COR-L47 (cell line): ENCODE measurements at regions not wholly inside any gene's neighbourhood (a gene's known extent, or its start where the extent isn't known, plus 50 kb on each side); places are given as distances from the start of the nearest gene placed in this dataset.
"Not testable (repeated sequence)": the region's sequence is repeated elsewhere in the genome, so short reads cannot be mapped to it uniquely, and the experiment has no call there.

ENCODE experiments used
- DNase-seq: peaks from one replicate; lab custom pipeline; 2025; lab: John Stamatoyannopoulos, UW

DNA sequence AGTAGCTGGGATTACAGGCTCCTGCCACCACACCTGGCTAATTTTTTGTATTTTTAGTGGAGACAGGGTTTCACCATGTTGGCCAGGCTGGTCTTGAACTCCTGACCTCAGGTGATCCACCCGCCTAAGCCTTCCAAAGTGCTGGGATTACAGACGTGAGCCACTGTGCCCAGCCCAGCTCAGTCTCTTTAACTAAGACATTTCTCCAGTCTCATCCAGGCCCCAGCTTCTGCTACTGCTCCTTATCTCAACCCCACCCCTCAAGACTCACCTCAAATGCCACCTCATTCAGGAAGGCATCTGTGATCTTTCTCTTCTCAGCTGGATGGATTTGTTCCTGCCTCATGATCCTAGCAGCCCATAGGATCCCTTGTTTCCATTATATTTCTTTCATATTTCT, 85.9 kb upstream of the GRAMD1B start:
- DNase-seq: not testable (repeated sequence)

DNA sequence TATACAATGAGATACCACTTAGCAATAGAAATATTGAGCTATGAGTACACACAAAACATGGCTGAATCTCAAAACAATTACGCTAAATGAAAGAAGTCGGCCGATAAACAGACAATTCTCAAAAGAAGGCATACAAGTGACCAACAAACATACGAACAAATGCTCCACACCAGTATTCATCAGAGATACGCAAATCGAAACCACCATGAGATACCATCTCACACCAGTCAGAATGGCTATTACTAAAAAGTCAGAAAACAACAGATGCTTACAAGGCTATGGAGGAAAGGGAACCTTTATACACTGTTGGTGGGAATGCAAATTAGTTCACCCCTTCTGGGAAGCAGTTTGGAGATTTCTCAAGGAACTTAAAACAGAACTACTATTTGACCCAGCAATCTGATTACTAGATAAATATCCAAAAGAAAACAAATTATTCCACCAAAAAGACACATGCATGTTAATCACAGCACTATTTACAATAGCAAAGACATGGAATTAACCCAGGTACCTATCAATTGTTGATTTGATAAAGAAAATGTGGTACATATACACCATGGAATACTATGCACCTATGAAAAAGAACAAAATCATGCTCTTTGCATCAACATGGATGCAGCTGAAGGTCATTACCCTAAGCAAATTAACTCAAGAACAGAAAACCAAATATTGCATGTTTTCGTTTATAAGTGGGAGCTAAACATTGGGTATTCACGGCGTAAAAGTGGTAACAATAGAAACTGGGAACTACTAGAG, 90.9 kb upstream of the GRAMD1B start:
- DNase-seq: no peak

- no peak for DNase-seq
Measured at GRCh38 chr11:123338266-123338800, 91.7 kb upstream of the GRAMD1B start.

GRCh38 chr11:123334925-123335324, 95.1 kb upstream of the GRAMD1B start:
- DNase-seq: no peak

DNA sequence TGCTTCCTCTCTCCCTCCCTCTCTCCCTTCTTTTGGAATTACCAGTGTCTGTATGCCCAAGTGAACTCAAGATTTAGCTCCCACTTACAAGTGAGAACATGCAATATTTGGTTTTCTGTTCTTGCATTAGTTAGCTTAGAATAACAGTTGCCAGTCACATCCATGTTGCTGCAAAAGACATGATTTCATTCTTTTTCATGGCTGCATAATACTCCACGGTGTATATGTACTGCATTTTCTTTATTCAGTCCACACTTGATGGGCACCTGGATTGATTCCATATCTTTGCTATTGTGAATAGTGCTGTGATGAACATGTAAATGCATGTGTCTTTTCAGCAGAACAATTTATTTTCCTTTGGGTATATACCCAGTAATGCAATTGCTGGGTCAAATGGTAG, 97.5 kb upstream of the GRAMD1B start:
- DNase-seq: not testable (repeated sequence)

DNA sequence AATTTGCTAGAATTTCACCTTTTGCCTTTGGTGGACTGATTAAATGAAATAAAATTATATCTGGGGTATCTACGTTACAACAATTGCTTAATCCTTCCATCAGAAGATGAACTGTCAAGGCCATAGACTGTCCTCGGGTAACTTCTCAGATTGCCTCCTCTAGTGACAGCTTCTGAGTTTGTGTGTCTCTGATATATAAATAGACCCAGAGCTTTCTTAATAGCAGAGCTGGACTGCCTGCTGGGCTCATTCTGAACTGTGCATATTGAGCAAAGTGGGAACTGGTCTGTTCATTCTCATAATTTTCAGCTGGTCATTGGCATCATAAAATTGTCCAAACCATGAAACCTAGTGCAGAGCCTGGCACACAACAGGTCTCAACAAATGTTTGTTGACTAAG, 99.1 kb upstream of the GRAMD1B start:
- no peak for DNase-seq

GRCh38 chr11:123330471-123330870, 99.6 kb upstream of the GRAMD1B start:
- no peak for DNase-seq

DNA sequence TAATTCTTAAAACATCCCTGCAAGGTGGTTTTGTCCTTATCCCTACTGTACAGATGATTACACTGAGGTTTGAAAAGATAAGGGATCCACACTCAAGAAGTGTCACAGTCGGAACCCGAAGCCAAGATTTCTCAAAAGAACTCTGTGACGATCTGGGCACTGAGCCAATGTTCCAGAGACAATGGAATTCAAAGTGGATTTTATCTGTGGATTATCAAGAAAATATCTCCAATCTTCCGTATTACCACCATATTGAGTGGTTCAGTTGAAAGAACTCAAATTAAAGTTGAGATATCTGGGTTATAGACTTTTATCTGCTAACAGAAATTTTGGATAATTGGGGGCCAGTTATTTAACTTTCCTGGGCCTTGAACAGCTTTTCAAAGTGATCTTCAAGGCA, 100.0 kb upstream of the GRAMD1B start:
- DNase-seq: no peak

DNA sequence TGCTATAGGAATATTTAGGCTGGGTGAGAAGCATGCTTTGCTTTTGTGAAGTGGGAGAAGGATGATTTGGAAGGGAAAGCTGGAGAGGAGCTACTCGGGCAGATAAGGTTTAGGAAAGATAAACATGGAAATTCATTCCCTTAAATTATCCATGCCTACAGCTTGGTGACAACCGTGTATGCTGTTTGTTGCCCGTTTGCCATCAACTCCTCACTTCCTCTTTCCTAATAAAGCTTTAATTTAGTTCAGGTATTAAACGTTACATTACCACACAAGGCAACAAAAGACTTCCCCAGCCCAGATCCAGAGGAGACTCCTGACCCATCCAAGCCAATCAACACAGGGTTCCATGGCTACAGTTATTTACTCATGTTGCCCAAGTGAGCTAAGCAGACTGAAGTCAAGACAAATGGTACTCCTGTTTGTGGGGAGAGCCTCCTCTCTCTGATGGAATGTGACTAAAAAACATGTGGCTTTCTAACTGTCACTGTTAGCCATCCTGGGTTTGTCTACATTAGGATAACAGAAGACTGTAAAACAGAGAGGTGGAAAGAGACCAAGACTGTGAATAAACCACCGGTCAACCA, 101.7 kb upstream of the GRAMD1B start:
- no peak for DNase-seq

DNA sequence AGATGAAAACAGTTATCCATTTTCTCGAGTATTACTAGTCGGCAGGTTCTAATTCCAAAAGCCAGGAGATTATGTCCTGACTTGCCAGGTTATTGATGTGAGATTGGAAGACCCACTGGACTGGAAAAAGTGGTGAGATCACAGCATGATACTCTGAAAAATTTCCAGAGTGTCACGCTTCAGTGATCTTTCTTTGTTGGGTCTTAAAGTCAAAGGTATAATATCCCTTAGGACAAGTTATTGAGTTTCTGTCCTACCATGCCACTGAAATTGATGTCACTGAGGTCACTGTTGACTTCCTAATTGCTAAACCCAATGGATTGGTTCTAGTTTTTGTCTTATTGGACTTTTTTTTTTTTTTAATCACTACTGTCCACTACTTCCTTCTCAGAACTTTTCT, 104.5 kb upstream of the GRAMD1B start:
- no peak for DNase-seq

DNA sequence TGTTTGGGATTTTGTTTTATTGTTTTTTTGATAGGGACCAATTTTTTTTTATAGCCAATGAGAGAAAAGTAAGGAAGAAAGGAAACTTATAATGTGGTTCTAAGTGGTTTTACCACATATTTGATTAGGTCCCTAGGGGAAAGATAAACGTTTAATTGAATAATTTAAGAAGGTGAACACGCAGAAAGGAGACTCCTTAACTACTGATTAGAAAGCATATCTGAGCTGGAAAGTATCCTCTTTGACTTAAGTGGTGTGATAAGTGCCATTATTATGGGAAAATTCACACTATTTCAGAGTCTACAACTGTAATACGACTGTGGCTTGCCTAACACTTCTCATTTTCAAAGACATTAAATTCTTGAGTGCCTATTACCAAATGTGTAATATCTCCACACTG, 106.5 kb upstream of the GRAMD1B start:
- no peak for DNase-seq

DNA sequence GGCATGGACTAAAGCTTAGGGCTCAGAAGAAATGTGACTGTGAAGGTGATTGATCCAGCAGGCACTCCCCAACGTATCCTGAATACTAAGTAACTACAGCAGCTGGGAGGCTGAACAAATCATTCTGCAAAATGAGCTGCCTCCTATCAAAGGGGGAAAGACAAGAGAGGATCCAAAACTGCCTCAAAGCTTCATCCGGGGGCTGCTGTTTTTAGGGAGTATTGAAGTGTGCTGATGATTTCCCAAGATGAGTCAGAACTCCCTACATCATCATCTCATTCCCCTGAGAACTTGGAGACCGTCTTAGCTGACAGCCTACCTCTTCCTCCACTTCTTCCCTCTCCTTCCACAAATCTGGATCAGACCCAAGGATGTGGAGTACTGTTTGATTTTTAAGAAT, 108.4 kb upstream of the GRAMD1B start:
- DNase-seq: no peak

DNA sequence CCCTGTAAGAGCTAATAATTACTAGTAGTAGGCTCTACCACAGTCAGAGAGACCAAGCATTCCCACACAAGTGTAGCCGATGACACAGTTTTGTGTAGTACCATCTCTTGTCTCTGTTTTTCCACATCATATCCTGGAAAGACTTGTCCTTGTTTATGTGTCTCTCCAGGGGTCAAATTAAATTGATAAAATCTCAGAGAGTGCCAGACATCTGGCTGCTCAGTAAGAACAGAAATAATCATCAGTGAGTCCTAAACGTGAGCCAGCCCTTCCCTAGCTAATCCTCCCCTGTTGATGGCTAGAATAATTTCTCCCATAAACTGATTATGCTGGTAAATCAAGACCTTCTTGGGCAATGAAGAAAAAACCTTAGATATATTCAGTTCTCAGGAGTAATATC, 111.4 kb upstream of the GRAMD1B start:
- no peak for DNase-seq

DNA sequence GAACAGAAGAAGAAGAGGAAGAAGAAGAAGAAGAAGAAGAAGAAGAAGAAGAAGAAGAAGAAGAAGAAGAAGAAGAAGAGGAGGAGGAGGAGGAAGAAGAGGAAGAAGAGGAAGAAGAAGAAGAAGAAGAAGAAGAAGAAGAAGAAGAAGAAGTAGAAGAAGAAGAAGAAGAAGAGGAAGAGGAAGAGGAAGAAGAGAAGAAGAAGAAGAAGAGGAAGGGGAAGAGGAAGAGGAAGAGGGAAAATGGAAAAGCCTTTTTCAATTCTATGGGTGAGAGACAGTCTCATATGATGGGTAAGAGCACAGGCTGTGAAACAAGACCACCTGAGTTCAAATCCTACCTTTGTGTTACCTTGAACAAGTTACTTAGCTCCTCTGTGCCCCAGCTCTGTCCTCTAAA, 111.9 kb upstream of the GRAMD1B start:
- not testable (repeated sequence) for DNase-seq

- no peak for DNase-seq
Measured at GRCh38 chr11:123316003-123316402, 114.1 kb upstream of the GRAMD1B start.

DNA sequence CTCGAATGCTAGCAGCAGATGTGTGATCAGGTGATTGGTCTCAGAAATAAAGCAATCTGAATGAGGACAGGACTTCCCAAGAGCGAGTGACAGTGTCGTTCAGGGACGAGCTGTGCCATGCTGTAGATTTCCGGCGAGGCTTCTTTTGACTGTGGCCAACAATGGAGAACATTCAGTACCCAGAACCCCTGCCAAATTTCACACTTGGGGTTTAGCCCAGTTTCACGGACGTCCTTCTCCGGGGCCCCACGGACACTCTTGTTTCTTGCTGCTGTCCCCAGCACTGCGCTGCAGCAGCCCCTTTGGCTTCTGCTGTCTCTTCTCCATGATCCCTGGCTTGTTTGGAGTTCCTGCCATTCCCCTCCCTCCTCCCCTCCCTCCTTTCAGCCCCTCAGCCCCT, 115.1 kb upstream of the GRAMD1B start:
- no peak for DNase-seq

DNA sequence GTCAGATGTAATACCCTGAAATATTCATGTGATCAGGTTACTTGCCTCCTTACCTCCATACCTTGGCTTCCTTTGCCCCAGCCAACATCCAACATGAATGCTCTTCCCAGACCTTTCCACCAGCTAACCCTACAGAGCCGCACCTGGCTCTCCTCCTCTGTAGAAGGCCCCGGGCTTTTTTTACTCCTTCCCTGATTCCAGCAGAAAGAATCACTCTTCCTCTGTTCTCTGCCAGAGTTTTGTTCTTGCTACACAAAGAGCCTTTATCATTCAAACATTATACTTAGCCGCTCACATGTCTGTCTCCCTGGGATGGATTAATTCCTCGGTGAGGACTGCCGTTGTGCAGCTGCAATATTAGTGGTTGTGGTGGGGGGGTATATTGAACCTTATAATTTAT, 116.8 kb upstream of the GRAMD1B start:
- no peak for DNase-seq

- DNase-seq: peak; percentile 31
Measured at GRCh38 chr11:123308077-123308476, 113.0 kb upstream of the CLMP start.

GRCh38 chr11:123307276-123307675, 112.2 kb upstream of the CLMP start:
- no peak for DNase-seq

DNA sequence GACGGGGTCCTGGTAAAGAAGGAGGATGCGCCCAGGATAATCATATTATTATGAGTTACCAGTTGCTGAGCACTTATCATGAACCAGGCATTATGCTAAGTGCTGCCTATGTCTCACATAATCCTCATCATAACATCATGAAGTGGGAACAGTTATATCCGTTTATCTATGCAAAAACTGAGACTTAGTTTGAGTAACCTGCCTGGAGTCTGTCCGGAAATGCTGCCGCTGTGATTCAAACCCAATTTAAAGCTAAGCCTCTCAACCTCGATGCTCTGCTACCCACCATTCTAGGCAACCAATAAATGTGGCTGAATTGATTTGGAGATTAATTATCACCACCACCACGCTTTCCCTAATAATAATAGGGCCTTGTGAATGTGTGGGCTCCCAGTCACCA, 111.5 kb upstream of the CLMP start:
- DNase-seq: no peak

DNA sequence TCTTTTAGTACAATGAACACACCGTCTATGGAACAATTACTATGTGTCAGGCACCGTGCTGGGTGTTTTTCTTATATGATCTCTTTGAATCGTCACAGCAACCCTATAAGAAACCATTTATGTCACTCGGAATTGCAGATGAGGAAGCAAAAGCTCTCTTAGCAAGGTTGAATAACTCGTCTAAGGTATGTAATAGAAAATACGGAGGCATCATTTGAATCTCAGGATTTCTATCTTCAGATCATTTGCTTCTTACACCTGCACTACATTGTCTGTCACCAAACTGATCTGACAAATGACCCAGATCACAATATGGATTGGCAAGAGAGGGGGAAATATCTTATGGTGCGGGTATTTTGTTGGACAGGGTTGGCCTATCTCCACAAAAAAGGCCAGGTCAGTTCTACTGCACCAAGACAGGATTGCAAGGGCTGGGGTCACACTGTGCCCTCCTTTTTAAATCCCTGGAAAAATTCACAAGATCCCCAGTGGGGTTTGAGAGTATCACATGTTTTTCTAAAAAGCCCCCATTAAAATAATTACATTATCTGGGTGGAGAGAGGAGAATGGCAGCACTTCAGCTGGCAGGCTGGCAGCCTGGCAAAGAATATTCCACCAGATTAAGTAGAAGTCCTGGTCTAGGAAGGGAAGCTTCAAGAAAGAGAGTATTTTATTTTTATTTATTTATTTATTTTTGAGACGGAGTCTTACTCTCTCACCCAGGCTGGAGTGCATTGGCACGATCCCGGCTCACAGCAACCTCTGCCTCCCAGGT, 110.7 kb upstream of the CLMP start:
- no peak for DNase-seq

DNA sequence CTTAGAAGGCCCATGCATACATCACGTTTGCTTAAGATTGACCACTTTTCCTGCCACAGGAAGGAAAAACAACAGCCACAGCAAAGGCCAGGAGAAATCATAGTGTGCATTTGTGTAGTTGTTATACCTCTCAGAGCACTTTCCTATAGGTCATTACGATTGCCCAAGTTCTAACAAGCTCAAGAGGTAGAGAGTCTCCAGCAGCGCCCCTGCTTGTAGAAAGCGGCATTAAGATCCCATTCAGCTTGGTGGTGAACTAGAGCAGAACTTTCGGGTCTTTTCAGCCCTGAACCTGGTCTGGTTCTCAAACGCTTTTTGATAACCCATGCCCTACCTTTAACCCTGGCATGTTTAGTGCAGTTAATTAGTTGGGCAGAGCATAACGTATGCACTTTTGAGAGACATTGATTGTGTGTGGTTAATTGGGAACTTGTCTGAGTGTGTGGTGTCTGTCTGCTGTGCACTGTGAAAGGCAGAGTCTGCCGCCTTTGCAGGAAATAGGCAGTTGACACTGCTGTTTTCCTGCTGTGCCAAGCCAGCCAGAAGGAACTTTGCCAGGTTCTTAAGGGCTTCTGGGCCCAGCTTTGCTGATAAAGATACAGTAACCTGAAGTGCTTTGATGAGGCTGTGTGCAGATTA, 109.9 kb upstream of the CLMP start:
- DNase-seq: peak; percentile 9

DNA sequence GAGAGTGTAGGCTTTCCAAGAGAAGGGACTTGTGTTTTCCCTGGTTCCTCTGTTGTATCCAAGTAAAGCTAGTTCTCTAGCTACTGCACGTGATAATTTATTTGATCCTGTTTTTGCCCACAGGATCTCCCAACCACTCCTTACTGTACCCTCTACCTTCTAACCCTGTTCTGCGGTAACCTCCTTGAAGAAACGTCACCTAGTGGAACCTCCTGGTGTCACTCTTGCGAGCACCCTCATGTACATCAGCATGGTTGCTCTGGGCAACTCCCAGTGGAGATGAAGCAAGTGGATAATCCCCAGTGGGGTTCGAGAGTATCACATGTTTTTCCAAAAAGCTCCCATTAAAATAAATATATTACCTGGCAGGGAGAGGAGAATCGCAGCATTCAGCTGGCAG, 108.9 kb upstream of the CLMP start:
- DNase-seq: no peak
